ENCODE measurements at regions not wholly inside any gene's neighbourhood (a gene's known extent, or its start where the extent isn't known, plus 50 kb on each side); places are given as distances from the start of the nearest gene placed in this dataset.

DNA sequence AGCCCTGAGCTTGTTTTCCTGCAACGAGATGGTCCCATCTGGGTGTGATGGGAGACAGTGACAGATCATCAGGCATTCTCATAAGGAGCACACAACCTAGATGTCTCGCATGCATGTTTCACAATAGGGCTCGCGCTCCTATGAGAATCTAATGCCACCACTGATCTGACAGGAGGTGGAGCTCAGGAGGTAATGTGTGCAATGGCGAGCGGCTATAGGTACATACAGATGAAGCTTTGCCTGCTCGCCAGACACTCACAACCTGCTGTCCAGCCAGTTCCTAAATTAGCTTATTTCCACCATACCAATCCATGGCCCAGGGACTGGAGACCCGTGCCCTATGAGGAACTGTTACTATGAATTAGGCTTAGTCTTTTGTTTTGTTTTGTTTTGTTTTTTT lies 55.3 kb upstream of the SLC30A5 start:
- no peaks in the 10 kb centered on the region for H3K9me3 ChIP-seq
- intact Hi-C loops (cut with DNase I) = no loop called here
- 94% methylated on average over 6 of the region's 8 CpGs for WGBS
- H3K27me3 ChIP-seq = no peaks in the 10 kb centered on the region
- peaks cover 0 to 8% (median 4%) of the 10 kb centered on the region in 4 donors for H3K4me1 ChIP-seq
- DNase-seq (ENCODE audit: extremely low spot score) = no peak
- H3K36me3 ChIP-seq = no peaks in the 10 kb centered on the region
- H3K27ac ChIP-seq (replicated peaks in 1 of 4) = no peak overlapping the region
- TF ChIP-seq, protein P1, sequence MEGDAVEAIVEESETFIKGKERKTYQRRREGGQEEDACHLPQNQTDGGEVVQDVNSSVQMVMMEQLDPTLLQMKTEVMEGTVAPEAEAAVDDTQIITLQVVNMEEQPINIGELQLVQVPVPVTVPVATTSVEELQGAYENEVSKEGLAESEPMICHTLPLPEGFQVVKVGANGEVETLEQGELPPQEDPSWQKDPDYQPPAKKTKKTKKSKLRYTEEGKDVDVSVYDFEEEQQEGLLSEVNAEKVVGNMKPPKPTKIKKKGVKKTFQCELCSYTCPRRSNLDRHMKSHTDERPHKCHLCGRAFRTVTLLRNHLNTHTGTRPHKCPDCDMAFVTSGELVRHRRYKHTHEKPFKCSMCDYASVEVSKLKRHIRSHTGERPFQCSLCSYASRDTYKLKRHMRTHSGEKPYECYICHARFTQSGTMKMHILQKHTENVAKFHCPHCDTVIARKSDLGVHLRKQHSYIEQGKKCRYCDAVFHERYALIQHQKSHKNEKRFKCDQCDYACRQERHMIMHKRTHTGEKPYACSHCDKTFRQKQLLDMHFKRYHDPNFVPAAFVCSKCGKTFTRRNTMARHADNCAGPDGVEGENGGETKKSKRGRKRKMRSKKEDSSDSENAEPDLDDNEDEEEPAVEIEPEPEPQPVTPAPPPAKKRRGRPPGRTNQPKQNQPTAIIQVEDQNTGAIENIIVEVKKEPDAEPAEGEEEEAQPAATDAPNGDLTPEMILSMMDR (IDR thresholded peaks at IDR 0.05) = no peak
- TF ChIP-seq POLR2A (IDR thresholded peaks at IDR 0.05; ENCODE audit: low read depth) (no peak), EP300 (IDR thresholded peaks at IDR 0.05) (no peak), POLR2AphosphoS5 (IDR thresholded peaks at IDR 0.05) (no peak)
- H3K4me3 ChIP-seq = no peak overlapping the region

DNA sequence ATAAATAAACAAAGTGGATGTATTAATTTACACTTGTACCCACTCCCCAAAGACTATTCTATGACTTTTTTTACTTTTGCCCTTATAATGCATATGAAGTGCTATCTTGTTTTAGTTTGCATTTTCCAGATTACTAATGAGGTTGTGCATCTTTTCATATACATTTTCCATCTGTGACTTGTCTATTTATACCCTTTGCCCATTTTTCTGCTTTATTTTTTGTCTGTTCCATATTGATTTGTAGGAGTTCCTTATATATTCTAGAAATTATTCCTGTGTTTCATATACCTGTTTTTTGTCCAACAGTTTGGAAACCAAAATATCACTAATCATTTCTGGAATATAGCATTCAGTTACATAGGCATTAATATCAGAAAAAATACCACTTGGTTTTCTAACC lies 54.0 kb upstream of the SLC30A5 start:
- intact Hi-C loops (cut with DNase I) = loop anchor here (5.0 kb wide), 2 partner anchors 52 to 297 kb away; partner anchors contain the start of gene SLC30A5
- no peaks in the 10 kb centered on the region for H3K36me3 ChIP-seq
- DNase-seq (ENCODE audit: extremely low spot score) = no peak
- peaks cover 0 to 11% (median 4%) of the 10 kb centered on the region in 4 donors for H3K4me1 ChIP-seq
- no peak overlapping the region for H3K27ac ChIP-seq (replicated peaks in 1 of 4)
- no peak overlapping the region for H3K4me3 ChIP-seq
- TF ChIP-seq POLR2AphosphoS5 (IDR thresholded peaks at IDR 0.05) (no peak), EP300 (IDR thresholded peaks at IDR 0.05) (no peak), POLR2A (IDR thresholded peaks at IDR 0.05; ENCODE audit: low read depth) (no peak)
- TF ChIP-seq, protein P1 (IDR thresholded peaks at IDR 0.05) = no peak
- H3K9me3 ChIP-seq = no peaks in the 10 kb centered on the region
- H3K27me3 ChIP-seq = no peaks in the 10 kb centered on the region

DNA sequence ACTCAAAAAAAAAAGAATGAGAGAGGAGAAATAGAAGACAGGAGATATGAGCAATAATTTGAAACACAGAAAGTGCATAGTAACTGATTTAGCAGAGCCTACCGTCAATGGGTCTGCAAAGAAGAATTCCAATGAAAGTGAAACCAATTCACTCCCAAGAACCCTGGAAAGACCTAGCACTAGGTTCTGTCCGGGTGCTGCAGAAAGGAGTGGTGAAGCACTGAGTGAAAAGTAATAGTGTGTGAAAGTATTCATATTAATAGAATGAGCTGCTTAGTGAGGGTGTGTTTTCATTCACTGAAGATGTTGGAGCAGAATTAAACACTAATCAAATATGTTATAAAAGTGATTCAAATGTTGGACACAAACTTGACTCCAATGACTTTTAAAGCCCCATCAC lies 51.3 kb upstream of the SLC30A5 start:
- H3K9me3 ChIP-seq = no peaks in the 10 kb centered on the region
- WGBS = 43% methylated on average over 2 of the region's 2 CpGs
- no peak for DNase-seq (ENCODE audit: extremely low spot score)
- no peak overlapping the region for H3K4me3 ChIP-seq
- peak overlapping the region; percentile 42 to 80 (median 72) for H3K27ac ChIP-seq (replicated peaks in 1 of 4)
- H3K4me1 ChIP-seq = peaks cover 0 to 15% (median 4%) of the 10 kb centered on the region in 4 donors
- H3K27me3 ChIP-seq = no peaks in the 10 kb centered on the region
- intact Hi-C loops (cut with DNase I) = loop anchor here (5.0 kb wide), 2 partner anchors 50 to 295 kb away; partner anchors contain the start of gene SLC30A5
- TF ChIP-seq EP300 (IDR thresholded peaks at IDR 0.05) = no peak
- TF ChIP-seq, protein P1 (IDR thresholded peaks at IDR 0.05) = no peak
- TF ChIP-seq POLR2A (IDR thresholded peaks at IDR 0.05; ENCODE audit: low read depth) = no peak
- no peak for TF ChIP-seq POLR2AphosphoS5 (IDR thresholded peaks at IDR 0.05)
- H3K36me3 ChIP-seq = no peaks in the 10 kb centered on the region

DNA sequence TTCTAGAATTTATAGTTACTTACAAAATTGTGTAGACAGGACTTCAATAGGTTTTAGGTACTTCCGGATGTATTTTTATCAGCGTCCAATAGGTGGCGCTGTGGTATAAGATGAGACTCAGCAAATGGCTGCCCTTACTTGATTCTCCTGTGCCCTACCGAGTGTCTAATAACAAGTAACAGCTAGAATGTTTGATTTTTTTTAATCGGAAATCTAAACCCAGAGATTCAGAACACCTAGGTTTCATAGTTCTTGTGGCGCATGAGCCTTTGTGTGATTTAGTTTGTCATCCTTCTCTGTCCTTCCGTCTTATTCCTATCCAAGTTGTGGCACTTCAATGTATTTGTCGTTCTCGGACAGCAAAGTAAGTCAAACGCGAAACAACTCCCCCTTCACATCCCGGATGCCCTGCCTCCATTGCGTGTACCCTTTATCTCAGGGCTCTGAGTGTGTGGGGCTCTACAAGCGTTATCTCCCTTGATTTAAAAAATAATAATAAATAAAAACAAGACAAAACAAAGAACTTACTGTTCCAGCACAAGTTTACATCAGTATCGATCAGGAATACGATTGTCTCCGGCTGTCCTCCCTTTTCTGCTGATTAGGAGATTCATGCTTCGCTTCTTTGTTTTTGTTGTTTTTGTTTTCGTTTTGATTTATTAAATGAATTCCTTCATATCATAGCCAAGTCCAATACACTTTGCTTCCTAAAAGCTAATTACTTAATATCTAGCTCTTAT lies 50.7 kb upstream of the SLC30A5 start:
- no peaks in the 10 kb centered on the region for H3K27me3 ChIP-seq
- no peaks in the 10 kb centered on the region for H3K36me3 ChIP-seq
- TF ChIP-seq, protein P1 (IDR thresholded peaks at IDR 0.05) = peak; percentile 88
- TF ChIP-seq EP300 (IDR thresholded peaks at IDR 0.05) = no peak
- no peak for TF ChIP-seq POLR2A (IDR thresholded peaks at IDR 0.05; ENCODE audit: low read depth)
- TF ChIP-seq POLR2AphosphoS5 (IDR thresholded peaks at IDR 0.05) = peak in 1 of 2 donors; percentile 3
- WGBS = 17% methylated on average over 19 of the region's 19 CpGs
- H3K4me3 ChIP-seq = peak overlapping the region; percentile 53 to 61 (median 56)
- DNase-seq (ENCODE audit: extremely low spot score) = peak; percentile 93
- H3K27ac ChIP-seq (replicated peaks in 1 of 4) = peak overlapping the region; percentile 42 to 80 (median 72)
- intact Hi-C loops (cut with DNase I) = loop anchor here (5.0 kb wide), 2 partner anchors 49 to 294 kb away; partner anchors contain the start of gene SLC30A5
- H3K9me3 ChIP-seq = no peaks in the 10 kb centered on the region
- H3K4me1 ChIP-seq = peaks cover 0 to 15% (median 4%) of the 10 kb centered on the region in 4 donors
